ENCODE measurements at regions not wholly inside any gene's neighbourhood (a gene's known extent, or its start where the extent isn't known, plus 50 kb on each side); places are given as distances from the start of the nearest gene placed in this dataset.

- DNase-seq, result no peak
Measured at GRCh38 chr12:107624493-107624892, 61.1 kb upstream of the PWP1 start.

GRCh38 chr12:107631715-107632114 lies 53.9 kb upstream of the PWP1 start:
- no peak for DNase-seq

GRCh38 chr12:107632246-107632645 lies 53.4 kb upstream of the PWP1 start:
- DNase-seq, result no peak

- no peak for DNase-seq
Measured at GRCh38 chr12:107634530-107634929, 51.1 kb upstream of the PWP1 start.

- DNase-seq, result peak in 1 of 3 donors; percentile 40
Measured at GRCh38 chr12:107635139-107635538, 50.5 kb upstream of the PWP1 start.

Measured in muscle of back (tissue), 3 donors.